Fibroblast of mammary gland (primary cell): ENCODE measurements at regions not wholly inside any gene's neighbourhood (a gene's known extent, or its start where the extent isn't known, plus 50 kb on each side); places are given as distances from the start of the nearest gene placed in this dataset.

ENCODE experiments used
- DNase-seq: peaks from one replicate; pipeline ENCODE4 v3.0.0-alpha.2; 2010; ENCODE audit warnings: low read depth
- H3K4me3 ChIP-seq: 2 replicates; pipeline ENCODE4 v1.5.1; 2011; ENCODE audit warnings: low read depth, mild to moderate bottlenecking, low read length, moderate library complexity; ENCODE audit not compliant: control insufficient read depth
- TF ChIP-seq, protein P1 (sequence below): conservative IDR thresholded peaks from 2 replicates; pipeline ENCODE4 v1.5.1; 2011; ENCODE audit warnings: low read depth, low read length, inconsistent platforms; ENCODE audit not compliant: control insufficient read depth, insufficient read depth

DNA sequence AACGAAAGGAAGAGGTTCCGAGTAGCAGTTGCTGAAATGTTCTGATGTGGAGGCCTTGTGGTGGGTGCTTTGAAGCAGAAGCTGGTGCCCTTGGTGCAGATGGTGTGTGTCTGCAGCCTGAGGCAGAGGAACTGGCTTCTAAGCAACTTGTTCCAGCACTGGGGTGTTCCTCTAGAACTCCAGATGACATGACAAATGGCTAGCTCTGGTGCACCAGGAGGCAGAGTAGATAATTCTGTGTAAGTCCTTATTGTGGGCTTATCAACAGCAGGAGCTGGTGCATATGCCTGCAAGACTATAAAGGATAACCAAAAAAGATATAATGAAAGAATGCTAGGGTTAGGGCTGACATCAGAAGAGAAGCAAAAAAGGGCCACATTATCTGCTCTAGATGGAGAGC lies 76.5 kb downstream of the ARL5B start:
- TF ChIP-seq, protein P1, sequence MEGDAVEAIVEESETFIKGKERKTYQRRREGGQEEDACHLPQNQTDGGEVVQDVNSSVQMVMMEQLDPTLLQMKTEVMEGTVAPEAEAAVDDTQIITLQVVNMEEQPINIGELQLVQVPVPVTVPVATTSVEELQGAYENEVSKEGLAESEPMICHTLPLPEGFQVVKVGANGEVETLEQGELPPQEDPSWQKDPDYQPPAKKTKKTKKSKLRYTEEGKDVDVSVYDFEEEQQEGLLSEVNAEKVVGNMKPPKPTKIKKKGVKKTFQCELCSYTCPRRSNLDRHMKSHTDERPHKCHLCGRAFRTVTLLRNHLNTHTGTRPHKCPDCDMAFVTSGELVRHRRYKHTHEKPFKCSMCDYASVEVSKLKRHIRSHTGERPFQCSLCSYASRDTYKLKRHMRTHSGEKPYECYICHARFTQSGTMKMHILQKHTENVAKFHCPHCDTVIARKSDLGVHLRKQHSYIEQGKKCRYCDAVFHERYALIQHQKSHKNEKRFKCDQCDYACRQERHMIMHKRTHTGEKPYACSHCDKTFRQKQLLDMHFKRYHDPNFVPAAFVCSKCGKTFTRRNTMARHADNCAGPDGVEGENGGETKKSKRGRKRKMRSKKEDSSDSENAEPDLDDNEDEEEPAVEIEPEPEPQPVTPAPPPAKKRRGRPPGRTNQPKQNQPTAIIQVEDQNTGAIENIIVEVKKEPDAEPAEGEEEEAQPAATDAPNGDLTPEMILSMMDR = no peak
- H3K4me3 ChIP-seq = no peak overlapping the region
- no peak for DNase-seq

DNA sequence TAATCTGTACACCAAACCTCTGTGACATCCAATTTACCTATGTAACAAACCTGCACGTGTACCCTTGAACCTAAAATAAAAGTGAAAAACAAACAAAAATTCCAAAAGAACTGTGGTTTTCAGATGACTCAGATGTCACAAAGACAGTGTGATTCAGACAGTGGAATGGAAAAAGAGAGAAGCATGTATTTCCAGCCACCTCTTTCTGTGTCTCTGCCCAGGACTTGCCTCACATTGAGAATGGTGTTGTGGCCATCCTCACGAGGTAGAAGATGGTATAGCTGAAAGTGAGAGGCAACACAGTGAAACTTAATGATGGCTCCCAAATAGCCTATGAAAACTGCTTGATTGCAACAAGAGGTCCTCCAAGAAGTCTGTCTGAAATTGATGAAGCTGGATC lies 78.0 kb downstream of the ARL5B start:
- DNase-seq = peak; percentile 80
- no peak overlapping the region for H3K4me3 ChIP-seq
- TF ChIP-seq, protein P1 = no peak

DNA sequence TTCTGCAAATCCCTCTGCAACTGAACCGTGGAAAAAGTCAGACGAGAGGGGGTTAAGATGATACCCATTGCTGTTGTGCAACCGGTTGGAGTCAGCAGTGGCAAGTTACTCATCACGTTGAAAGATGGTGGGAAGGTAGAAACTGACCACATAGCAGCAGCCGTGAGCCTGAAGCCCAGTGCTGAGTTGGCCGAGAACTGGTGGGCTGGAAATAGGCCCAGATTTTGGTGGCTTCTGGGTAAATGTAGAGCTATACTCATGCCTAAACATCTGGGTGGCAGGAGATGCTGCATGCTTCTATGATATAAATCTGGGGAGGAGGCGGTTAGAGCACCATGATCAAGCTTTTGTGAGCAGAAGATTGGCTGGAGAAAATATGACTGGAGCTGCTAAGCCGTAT lies 78.6 kb downstream of the ARL5B start:
- DNase-seq = peak; percentile 99
- no peak overlapping the region for H3K4me3 ChIP-seq
- TF ChIP-seq, protein P1 = no peak

DNA sequence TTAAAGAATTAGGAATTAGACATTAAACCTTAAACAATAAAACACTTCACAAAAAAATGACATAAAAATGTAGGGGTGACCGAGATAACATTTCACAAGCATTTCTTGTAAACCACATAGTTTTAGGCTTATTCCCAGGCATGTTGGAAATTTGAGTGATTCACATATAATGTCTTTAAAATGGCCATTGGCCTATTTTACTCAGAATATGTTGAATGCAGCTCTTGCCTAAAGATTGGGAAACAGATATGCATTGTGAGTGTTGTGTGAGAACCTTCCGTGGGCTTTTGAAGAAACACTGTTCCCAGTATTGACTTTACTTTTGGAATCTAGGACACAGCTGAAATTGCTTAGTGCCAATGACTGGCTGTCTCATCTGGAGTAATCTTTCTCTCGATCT lies 79.6 kb downstream of the ARL5B start:
- no peak overlapping the region for H3K4me3 ChIP-seq
- peak; percentile 79 for DNase-seq
- TF ChIP-seq, protein P1 = no peak

DNA sequence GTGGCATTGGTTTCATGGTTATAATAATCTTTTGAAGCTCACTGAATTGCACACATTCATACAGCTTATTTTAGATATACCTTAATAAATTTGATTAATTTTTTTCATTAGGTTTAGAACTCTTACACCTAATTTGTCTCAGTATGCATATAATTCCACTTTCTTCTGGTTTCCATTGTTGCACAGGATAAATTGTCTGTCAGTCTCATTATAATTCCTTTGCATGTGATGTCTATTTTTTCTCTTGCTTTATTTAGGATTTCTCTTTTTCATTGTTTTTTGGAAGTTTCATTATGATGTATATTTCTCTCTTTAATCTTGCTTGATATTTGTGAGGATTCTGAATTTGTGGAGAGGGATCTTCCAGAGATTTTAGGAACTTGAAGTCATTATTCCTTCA lies 84.7 kb downstream of the ARL5B start:
- no peak overlapping the region for H3K4me3 ChIP-seq
- TF ChIP-seq, protein P1 = no peak
- DNase-seq = no peak

DNA sequence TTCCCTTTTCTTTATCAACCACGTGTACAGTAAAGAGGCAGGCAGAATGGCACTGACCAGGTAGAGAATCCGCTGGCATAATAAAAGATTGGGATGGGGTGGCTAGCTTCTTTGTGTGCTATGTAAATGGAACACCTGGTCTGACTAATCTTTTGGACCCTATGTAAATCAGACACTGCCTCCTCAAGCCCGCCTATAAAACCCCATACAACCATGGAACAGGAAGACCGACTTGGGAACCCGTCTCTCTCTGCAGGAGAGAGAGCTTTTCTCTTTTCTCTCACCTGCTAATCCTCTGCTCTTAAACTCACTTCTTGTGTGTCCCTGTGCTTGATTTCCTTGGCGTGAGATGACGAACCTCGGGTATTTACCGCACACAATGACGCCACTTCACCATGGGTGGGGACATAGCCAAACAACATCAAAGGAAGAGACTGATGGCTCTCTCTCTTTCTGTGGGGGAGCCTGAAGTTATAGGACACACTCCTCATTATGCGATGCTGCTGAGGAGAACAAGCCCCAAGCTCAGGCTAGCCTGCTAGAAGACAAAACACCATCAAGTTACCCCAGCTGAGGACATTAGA lies 94.2 kb downstream of the ARL5B start:
- no peak overlapping the region for H3K4me3 ChIP-seq
- TF ChIP-seq, protein P1 = no peak
- no peak for DNase-seq

DNA sequence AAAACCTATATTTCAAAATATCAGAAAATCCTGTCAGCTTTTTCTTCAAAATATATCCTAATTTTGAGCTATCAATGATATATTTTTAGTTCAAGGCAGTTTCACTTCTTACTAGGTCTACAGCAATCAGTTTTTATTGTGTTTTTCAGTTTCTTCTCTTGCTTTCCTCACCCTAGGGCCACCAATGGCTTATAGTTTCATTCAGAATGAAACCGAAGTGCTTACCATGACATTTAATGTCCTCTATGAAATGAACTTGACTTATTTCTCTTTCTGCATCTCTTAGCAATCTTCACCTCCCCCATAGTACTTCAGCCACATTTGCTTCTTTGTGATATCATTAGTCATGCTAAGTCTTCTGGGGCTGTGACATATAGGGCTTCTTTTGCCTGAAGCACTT lies 100.3 kb downstream of the ARL5B start:
- TF ChIP-seq, protein P1 = no peak
- no peak for DNase-seq
- H3K4me3 ChIP-seq = no peak overlapping the region
